Activated T-cell treated with anti-CD3 and anti-CD28 coated beads, Interleukin-2, amount 50 U/mL, for 72 hours (primary cell): ENCODE measurements at regions not wholly inside any gene's neighbourhood (a gene's known extent, or its start where the extent isn't known, plus 50 kb on each side); places are given as distances from the start of the nearest gene placed in this dataset.

Experiments
- ATAC-seq, 2 donors: fragments of 150-1000 bp; cut with Tn5 transposase; replicated peaks in 1 of 2; 2 replicates each; pipeline ENCODE4 v1.10.0; 2021; ENCODE audit warnings: moderate library complexity in 2 of 2, mild to moderate bottlenecking in 1 of 2
- DNase-seq, 2 donors: peaks; one replicate each; pipeline ENCODE4 v3.0.0; 2021 to 2022; ENCODE audit warnings: mixed read lengths in 1 of 2
- H3K27ac Mint-ChIP-seq: one replicate; pipeline ENCODE4 v1.8.0; 2022; ENCODE audit warnings: mild to moderate bottlenecking, moderate library complexity, mixed read lengths
- H3K27me3 Mint-ChIP-seq: one replicate; pipeline ENCODE4 v1.8.0; 2022; ENCODE audit warnings: low read depth, mixed read lengths
- H3K36me3 Mint-ChIP-seq, 2 donors: one replicate each; pipeline ENCODE4 v1.8.0; 2022; ENCODE audit warnings: mixed read lengths in 2 of 2, mild to moderate bottlenecking in 1 of 2; ENCODE audit not compliant: insufficient read depth in 2 of 2
- H3K4me1 Mint-ChIP-seq: one replicate; pipeline ENCODE4 v1.8.0; 2022; ENCODE audit warnings: low read depth, mixed read lengths
- H3K4me3 Mint-ChIP-seq, 2 donors: one replicate each; pipeline ENCODE4 v1.8.0; 2022; ENCODE audit warnings: mild to moderate bottlenecking in 2 of 2, mixed read lengths in 2 of 2, moderate library complexity in 2 of 2
- H3K9me3 Mint-ChIP-seq, 2 donors: one replicate each; pipeline ENCODE4 v1.8.0; 2022; ENCODE audit warnings: mixed read lengths in 2 of 2

GRCh38 chr3:83302091-83302490 lies 1540.6 kb upstream of the GBE1 start:
- ATAC-seq (no peak), DNase-seq (no peak)
- Mint-ChIP-seq H3K4me3 (no peak overlapping the region), H3K9me3 (peaks cover 5 to 9% of the 10 kb centered on the region in 2 donors), H3K4me1 (no peaks in the 10 kb centered on the region), H3K36me3 (no peaks in the 10 kb centered on the region), H3K27me3 (no peaks in the 10 kb centered on the region), H3K27ac (no peak overlapping the region)

DNA sequence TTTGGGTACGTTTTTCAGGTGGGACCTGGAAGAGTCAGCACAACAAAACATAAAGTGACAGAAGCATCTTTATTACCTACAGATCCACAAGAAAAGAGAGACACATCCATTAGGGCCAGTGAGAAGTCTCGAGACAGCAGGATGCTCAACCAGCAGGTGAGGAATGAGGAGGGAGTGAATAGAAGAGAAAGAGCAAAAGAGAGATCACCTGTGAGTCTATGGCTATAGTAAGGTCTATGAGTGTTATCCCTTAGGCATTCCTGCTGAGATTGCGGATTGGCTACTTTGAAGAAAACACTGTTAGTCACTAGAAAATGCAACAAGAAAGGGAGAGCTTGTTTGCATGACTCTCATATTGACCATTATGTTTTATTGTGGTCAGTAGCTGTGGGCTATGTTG lies 1556.2 kb upstream of the GBE1 start:
- ATAC-seq, result no peak

GRCh38 chr3:83320726-83321125 lies 1559.3 kb upstream of the GBE1 start:
- H3K36me3 Mint-ChIP-seq, result no peaks in the 10 kb centered on the region
- no peak overlapping the region for H3K27ac Mint-ChIP-seq
- no peak for DNase-seq
- ATAC-seq, result no peak
- peaks cover 7 to 9% of the 10 kb centered on the region in 2 donors for H3K9me3 Mint-ChIP-seq
- no peaks in the 10 kb centered on the region for H3K4me1 Mint-ChIP-seq
- H3K27me3 Mint-ChIP-seq, result no peaks in the 10 kb centered on the region
- no peak overlapping the region for H3K4me3 Mint-ChIP-seq

More for the DNA sequence above, 1556.2 kb upstream of the GBE1 start:
- no peaks in the 10 kb centered on the region for H3K27me3 Mint-ChIP-seq
- no peak for DNase-seq
- H3K4me3 Mint-ChIP-seq, result no peak overlapping the region
- no peaks in the 10 kb centered on the region for H3K36me3 Mint-ChIP-seq
- no peaks in the 10 kb centered on the region for H3K4me1 Mint-ChIP-seq
- peaks cover 7 to 9% of the 10 kb centered on the region in 2 donors for H3K9me3 Mint-ChIP-seq
- H3K27ac Mint-ChIP-seq, result no peak overlapping the region

GRCh38 chr3:83321457-83321856 lies 1560.0 kb upstream of the GBE1 start:
- DNase-seq, result no peak
- no peak for ATAC-seq
- no peak overlapping the region for H3K4me3 Mint-ChIP-seq
- H3K4me1 Mint-ChIP-seq, result no peaks in the 10 kb centered on the region
- H3K36me3 Mint-ChIP-seq, result no peaks in the 10 kb centered on the region
- H3K27me3 Mint-ChIP-seq, result no peaks in the 10 kb centered on the region
- H3K9me3 Mint-ChIP-seq, result peaks cover 9% of the 10 kb centered on the region in 2 donors
- H3K27ac Mint-ChIP-seq, result no peak overlapping the region

DNA sequence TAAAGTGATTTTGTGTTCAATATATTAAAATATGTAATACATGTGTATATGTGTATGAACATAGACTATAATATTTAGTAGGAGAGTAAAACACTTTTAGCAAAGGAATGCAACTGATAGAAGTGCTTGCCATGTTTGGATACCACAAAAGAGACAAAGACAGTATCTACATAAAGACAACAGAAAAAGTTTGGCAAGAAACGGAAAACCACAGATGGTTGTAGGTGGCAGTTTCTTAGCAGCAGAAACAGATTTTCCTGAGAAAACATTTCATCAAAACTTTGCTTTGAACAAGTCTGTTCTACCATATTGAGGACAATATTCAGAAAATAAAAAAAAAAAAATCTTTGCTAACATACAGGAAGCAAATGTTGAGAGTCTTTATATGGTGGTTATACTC lies 1560.4 kb upstream of the GBE1 start:
- no peak for ATAC-seq
- Mint-ChIP-seq H3K4me1 (no peaks in the 10 kb centered on the region), H3K4me3 (no peak overlapping the region), H3K27ac (no peak overlapping the region), H3K27me3 (no peaks in the 10 kb centered on the region), H3K36me3 (no peaks in the 10 kb centered on the region), H3K9me3 (peaks cover 9% of the 10 kb centered on the region in 2 donors)
- DNase-seq, result no peak

GRCh38 chr3:83354205-83354604 lies 1592.8 kb upstream of the GBE1 start:
- no peak overlapping the region for H3K27ac Mint-ChIP-seq
- no peaks in the 10 kb centered on the region for H3K4me1 Mint-ChIP-seq
- peaks cover 2 to 3% of the 10 kb centered on the region in 2 donors for H3K36me3 Mint-ChIP-seq
- ATAC-seq (no peak), DNase-seq (no peak)
- no peak overlapping the region for H3K4me3 Mint-ChIP-seq
- H3K27me3 Mint-ChIP-seq, result no peaks in the 10 kb centered on the region
- H3K9me3 Mint-ChIP-seq, result peaks cover 14 to 21% of the 10 kb centered on the region in 2 donors

GRCh38 chr3:83393276-83393675 lies 1565.5 kb upstream of the CADM2 start:
- DNase-seq (no peak), ATAC-seq (no peak)
- Mint-ChIP-seq H3K4me3 (no peak overlapping the region), H3K9me3 (peaks cover 4 to 5% of the 10 kb centered on the region in 2 donors), H3K4me1 (no peaks in the 10 kb centered on the region), H3K36me3 (peaks cover 0 to 2% of the 10 kb centered on the region in 2 donors), H3K27ac (no peak overlapping the region), H3K27me3 (no peaks in the 10 kb centered on the region)

GRCh38 chr3:83403927-83404326 lies 1554.9 kb upstream of the CADM2 start:
- no peak overlapping the region for H3K27ac Mint-ChIP-seq
- H3K4me3 Mint-ChIP-seq, result no peak overlapping the region
- H3K36me3 Mint-ChIP-seq, result no peaks in the 10 kb centered on the region
- ATAC-seq, result no peak
- no peaks in the 10 kb centered on the region for H3K4me1 Mint-ChIP-seq
- DNase-seq, result no peak
- peaks cover 4 to 5% of the 10 kb centered on the region in 2 donors for H3K9me3 Mint-ChIP-seq
- no peaks in the 10 kb centered on the region for H3K27me3 Mint-ChIP-seq

- Mint-ChIP-seq H3K9me3 (peaks cover 6% of the 10 kb centered on the region in 2 donors), H3K4me1 (no peaks in the 10 kb centered on the region), H3K4me3 (no peak overlapping the region), H3K27ac (no peak overlapping the region), H3K27me3 (no peaks in the 10 kb centered on the region), H3K36me3 (no peaks in the 10 kb centered on the region)
- ATAC-seq (no peak), DNase-seq (no peak)
Measured at GRCh38 chr3:83426300-83426699, 1532.5 kb upstream of the CADM2 start.

DNA sequence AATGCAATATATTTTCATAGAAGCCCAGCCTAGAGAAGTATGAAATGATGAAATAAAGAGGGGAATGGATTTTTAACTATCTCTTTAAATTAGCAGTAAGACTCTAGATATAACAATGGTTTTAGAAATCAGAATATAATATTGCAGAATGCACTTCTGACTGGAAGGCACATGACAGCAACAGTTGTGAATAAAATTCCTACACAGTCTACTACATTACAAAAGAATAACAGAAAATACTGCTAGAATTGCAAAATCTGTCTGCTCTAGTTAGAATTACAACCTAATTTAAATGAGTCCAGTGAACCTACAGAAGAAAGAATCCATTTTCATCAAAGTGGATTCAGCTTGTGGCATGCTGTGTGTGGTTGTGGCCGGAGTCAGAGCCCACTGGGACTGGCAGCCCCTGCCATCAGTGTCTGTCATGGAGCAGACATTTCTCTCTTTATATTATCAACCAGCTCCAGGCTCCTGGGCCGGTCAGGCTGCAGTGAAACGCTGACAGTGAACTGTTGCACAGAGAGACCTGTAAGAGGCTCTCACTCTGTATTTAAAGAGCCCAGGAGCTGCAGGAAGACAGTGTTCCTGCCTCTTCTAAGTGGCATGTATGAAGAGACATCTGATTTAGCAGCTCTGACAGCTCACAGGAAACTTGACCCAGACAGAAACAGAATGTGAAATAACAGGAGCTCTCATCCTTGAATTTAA lies 1523.8 kb upstream of the CADM2 start:
- peaks cover 6 to 7% of the 10 kb centered on the region in 2 donors for H3K9me3 Mint-ChIP-seq
- H3K27ac Mint-ChIP-seq, result no peak overlapping the region
- no peaks in the 10 kb centered on the region for H3K27me3 Mint-ChIP-seq
- H3K36me3 Mint-ChIP-seq, result no peaks in the 10 kb centered on the region
- H3K4me3 Mint-ChIP-seq, result no peak overlapping the region
- H3K4me1 Mint-ChIP-seq, result no peaks in the 10 kb centered on the region
- no peak for ATAC-seq
- no peak for DNase-seq

- no peak for ATAC-seq
- Mint-ChIP-seq H3K36me3 (peaks cover 0 to 3% of the 10 kb centered on the region in 2 donors), H3K4me3 (no peak overlapping the region), H3K27me3 (no peaks in the 10 kb centered on the region), H3K27ac (no peak overlapping the region), H3K4me1 (no peaks in the 10 kb centered on the region), H3K9me3 (peaks cover 6 to 9% of the 10 kb centered on the region in 2 donors)
- DNase-seq, result no peak
Measured at GRCh38 chr3:83438188-83438587, 1520.6 kb upstream of the CADM2 start.

- Mint-ChIP-seq H3K36me3 (no peaks in the 10 kb centered on the region), H3K27ac (no peak overlapping the region), H3K9me3 (peaks cover 2 to 8% of the 10 kb centered on the region in 2 donors), H3K4me1 (no peaks in the 10 kb centered on the region), H3K27me3 (no peaks in the 10 kb centered on the region), H3K4me3 (no peak overlapping the region)
- ATAC-seq (no peak), DNase-seq (no peak)
Measured at GRCh38 chr3:83453056-83453455, 1505.7 kb upstream of the CADM2 start.

DNA sequence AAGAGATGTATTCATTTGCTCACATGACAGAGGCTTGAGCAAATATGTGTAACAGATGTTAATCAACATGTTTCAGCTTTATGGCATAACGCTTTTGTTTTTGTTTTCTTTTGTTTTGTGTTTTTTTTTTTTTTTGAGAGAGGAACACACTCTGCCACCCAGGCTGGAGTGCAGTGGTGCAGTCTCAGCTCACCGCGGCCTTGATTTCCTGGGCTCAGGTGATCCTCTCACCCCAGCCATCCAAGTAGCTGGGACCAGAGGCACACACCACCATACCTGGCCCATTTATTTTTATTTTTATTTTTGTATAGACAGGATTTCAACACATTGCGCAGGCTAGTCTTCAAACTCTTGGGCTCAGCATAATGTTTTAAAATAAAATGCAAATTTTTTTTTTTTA lies 1504.4 kb upstream of the CADM2 start:
- Mint-ChIP-seq H3K4me3 (no peak overlapping the region), H3K4me1 (no peaks in the 10 kb centered on the region), H3K36me3 (no peaks in the 10 kb centered on the region), H3K27ac (no peak overlapping the region), H3K9me3 (peaks cover 2 to 8% of the 10 kb centered on the region in 2 donors), H3K27me3 (no peaks in the 10 kb centered on the region)
- no peak for ATAC-seq
- no peak for DNase-seq

GRCh38 chr3:83457551-83457950 lies 1501.2 kb upstream of the CADM2 start:
- no peaks in the 10 kb centered on the region for H3K27me3 Mint-ChIP-seq
- no peak overlapping the region for H3K4me3 Mint-ChIP-seq
- no peaks in the 10 kb centered on the region for H3K4me1 Mint-ChIP-seq
- DNase-seq, result no peak
- no peaks in the 10 kb centered on the region for H3K36me3 Mint-ChIP-seq
- no peak overlapping the region for H3K27ac Mint-ChIP-seq
- no peak for ATAC-seq
- H3K9me3 Mint-ChIP-seq, result peaks cover 2 to 6% of the 10 kb centered on the region in 2 donors
